GM06990 (cell line): ENCODE measurements at regions not wholly inside any gene's neighbourhood (a gene's known extent, or its start where the extent isn't known, plus 50 kb on each side); places are given as distances from the start of the nearest gene placed in this dataset.

ENCODE experiments used
- DNase-seq: peaks from one replicate; pipeline ENCODE4 v3.0.0-alpha.2; 2011; ENCODE audit not compliant: insufficient read length; ENCODE audit errors: extremely low read depth
- H3K27me3 ChIP-seq: replicated peaks from 2 replicates; pipeline ENCODE4 v1.6.0; 2011; ENCODE audit warnings: low read length; ENCODE audit not compliant: control insufficient read depth, insufficient read depth
- H3K36me3 ChIP-seq: 2 replicates; pipeline ENCODE4 v1.5.1; 2011; ENCODE audit warnings: low read length; ENCODE audit not compliant: control insufficient read depth, insufficient read depth
- H3K4me3 ChIP-seq: replicated peaks from 2 replicates; pipeline ENCODE4 v1.5.1; 2011; ENCODE audit warnings: low read depth, mild to moderate bottlenecking, control low read depth, low read length
- CTCF ChIP-seq: IDR thresholded peaks from 2 replicates; pipeline ENCODE4 v1.5.1; 2011; ENCODE audit warnings: low read length, control low read depth, mild to moderate bottlenecking, inconsistent platforms; ENCODE audit not compliant: insufficient read depth, poor library complexity, severe bottlenecking

- H3K27me3 ChIP-seq, result no peaks in the 10 kb centered on the region
- no peaks in the 10 kb centered on the region for H3K36me3 ChIP-seq
- no peak for DNase-seq
- no peak overlapping the region for H3K4me3 ChIP-seq
- TF ChIP-seq CTCF, result no peak
These were observed 376.6 kb downstream of the EIPR1 start for GRCh38 chr2:3000968-3001367.

DNA sequence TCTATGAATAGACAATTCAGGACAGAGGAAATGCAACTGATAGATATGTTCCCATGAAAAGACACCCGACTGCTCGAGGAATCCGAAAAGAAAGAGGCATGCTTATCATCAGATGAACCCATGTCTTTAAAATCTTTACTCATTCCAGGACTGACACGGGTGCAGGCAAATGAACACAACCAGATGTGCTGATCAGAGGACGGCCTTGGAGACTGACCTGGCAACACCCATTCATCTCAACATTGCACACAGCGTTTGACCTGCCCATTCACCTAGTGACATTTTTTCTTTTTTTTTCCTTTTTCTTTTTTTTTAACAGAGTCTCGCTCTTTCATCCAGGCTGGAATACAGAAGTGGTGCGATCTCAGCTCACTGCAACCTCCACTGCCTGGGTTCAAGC, 377.5 kb downstream of the EIPR1 start:
- DNase-seq, result no peak
- no peak overlapping the region for H3K4me3 ChIP-seq
- no peaks in the 10 kb centered on the region for H3K36me3 ChIP-seq
- H3K27me3 ChIP-seq, result no peaks in the 10 kb centered on the region
- TF ChIP-seq CTCF, result no peak

- DNase-seq, result no peak
- TF ChIP-seq CTCF, result no peak
- no peak overlapping the region for H3K4me3 ChIP-seq
- H3K36me3 ChIP-seq, result no peaks in the 10 kb centered on the region
- H3K27me3 ChIP-seq, result no peaks in the 10 kb centered on the region
These were observed 378.6 kb downstream of the EIPR1 start for GRCh38 chr2:2998971-2999370.

DNA sequence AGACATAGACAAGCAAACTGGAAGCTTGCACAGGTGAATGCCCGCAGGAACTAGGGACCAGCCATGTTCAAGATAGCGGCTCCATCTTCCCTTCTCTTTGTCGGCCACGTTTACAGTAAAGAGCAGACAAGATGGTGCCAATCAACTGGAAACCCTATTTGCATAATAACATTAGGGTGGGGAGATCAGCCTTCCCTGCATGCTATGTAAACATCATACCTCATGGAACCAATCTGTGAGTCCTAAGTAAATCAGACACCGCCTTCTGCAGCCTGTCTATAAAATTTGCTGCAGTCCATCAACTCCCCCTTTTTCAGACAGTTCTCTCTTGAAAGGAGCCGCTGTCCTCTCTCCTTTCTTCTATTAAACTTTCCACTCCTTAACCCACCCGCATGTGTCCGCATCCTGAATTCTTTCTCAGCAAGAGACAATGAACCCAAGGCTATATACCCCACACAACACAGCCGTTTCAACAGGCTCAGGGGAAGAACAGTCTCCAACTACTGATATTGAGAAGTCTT, 384.4 kb downstream of the EIPR1 start:
- DNase-seq, result no peak
- no peaks in the 10 kb centered on the region for H3K27me3 ChIP-seq
- H3K36me3 ChIP-seq, result no peaks in the 10 kb centered on the region
- TF ChIP-seq CTCF, result no peak
- no peak overlapping the region for H3K4me3 ChIP-seq

DNA sequence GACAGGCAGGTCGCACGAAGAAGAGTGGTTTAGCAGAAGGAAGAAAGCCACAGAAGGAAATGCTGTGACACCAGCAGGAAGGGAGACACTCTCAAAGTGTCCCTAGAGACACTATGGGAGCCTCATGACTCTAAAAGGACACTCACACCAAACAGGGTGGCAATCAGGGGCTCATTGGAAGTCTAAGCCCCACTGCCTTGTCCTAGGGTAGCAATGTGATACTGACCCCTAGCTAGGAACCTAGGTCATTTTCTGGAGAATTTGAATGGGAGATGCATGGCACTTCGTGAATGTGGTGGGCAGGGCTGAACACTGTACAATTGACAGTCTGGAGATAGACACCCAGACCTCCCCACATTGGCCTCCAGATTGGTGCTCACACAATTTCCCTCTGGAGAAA, 385.0 kb downstream of the EIPR1 start:
- no peak for DNase-seq
- no peaks in the 10 kb centered on the region for H3K27me3 ChIP-seq
- no peak for TF ChIP-seq CTCF
- no peak overlapping the region for H3K4me3 ChIP-seq
- H3K36me3 ChIP-seq, result no peaks in the 10 kb centered on the region

GRCh38 chr2:2985020-2985419, 392.6 kb downstream of the EIPR1 start:
- no peaks in the 10 kb centered on the region for H3K36me3 ChIP-seq
- no peak for TF ChIP-seq CTCF
- no peak for DNase-seq
- no peaks in the 10 kb centered on the region for H3K27me3 ChIP-seq
- H3K4me3 ChIP-seq, result no peak overlapping the region
